ENCODE measurements at regions not wholly inside any gene's neighbourhood (a gene's known extent, or its start where the extent isn't known, plus 50 kb on each side); places are given as distances from the start of the nearest gene placed in this dataset.

DNA sequence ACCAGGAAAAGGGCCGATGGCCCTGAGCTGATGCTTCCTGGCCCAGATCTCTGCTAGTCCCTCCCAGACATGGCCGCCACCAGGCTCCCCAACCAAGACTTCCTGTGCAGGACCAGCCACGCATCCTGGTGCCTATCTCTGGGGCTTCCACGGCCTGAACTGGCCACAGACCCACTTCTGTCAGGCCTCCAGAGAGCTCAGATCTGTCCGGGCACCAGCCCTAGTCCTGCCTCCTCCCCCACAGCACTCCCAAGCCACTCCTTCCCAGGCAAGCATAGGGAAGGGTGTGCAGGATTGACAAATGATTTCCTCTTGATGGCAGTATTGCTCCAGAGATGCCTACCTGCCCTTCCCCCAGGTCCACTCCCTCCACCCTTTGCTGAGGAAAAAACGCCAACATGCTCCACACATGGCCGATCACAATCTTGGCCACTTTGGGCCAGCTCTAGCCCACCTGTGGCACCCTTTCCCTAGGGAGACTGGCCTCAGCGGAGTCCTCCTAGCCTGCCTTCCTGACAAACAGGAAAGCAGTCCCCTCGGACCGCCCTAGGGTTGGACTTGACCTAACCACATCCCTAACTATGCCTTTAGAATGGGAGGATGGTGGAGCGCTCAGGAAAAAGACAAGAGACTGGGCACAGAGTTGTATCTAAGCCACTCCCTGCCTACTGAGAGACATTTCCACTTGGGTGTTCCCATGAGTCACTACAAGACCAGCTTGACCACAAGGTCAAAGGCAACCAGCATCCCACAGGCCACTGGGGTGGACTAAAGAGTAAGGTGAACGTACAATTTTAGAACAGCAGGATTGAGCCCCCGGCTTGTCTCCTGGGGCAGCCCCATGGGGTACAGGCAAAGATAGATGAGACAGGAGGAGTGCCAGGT, 277.5 kb upstream of the AGTR2 start (continued):
- TF ChIP-seq, protein P1, sequence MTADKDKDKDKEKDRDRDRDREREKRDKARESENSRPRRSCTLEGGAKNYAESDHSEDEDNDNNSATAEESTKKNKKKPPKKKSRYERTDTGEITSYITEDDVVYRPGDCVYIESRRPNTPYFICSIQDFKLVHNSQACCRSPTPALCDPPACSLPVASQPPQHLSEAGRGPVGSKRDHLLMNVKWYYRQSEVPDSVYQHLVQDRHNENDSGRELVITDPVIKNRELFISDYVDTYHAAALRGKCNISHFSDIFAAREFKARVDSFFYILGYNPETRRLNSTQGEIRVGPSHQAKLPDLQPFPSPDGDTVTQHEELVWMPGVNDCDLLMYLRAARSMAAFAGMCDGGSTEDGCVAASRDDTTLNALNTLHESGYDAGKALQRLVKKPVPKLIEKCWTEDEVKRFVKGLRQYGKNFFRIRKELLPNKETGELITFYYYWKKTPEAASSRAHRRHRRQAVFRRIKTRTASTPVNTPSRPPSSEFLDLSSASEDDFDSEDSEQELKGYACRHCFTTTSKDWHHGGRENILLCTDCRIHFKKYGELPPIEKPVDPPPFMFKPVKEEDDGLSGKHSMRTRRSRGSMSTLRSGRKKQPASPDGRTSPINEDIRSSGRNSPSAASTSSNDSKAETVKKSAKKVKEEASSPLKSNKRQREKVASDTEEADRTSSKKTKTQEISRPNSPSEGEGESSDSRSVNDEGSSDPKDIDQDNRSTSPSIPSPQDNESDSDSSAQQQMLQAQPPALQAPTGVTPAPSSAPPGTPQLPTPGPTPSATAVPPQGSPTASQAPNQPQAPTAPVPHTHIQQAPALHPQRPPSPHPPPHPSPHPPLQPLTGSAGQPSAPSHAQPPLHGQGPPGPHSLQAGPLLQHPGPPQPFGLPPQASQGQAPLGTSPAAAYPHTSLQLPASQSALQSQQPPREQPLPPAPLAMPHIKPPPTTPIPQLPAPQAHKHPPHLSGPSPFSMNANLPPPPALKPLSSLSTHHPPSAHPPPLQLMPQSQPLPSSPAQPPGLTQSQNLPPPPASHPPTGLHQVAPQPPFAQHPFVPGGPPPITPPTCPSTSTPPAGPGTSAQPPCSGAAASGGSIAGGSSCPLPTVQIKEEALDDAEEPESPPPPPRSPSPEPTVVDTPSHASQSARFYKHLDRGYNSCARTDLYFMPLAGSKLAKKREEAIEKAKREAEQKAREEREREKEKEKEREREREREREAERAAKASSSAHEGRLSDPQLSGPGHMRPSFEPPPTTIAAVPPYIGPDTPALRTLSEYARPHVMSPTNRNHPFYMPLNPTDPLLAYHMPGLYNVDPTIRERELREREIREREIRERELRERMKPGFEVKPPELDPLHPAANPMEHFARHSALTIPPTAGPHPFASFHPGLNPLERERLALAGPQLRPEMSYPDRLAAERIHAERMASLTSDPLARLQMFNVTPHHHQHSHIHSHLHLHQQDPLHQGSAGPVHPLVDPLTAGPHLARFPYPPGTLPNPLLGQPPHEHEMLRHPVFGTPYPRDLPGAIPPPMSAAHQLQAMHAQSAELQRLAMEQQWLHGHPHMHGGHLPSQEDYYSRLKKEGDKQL (CRISPR knock-in tag; IDR thresholded peaks at IDR 0.05; ENCODE audit: low read depth), result no peak
- TF ChIP-seq, protein P2, sequence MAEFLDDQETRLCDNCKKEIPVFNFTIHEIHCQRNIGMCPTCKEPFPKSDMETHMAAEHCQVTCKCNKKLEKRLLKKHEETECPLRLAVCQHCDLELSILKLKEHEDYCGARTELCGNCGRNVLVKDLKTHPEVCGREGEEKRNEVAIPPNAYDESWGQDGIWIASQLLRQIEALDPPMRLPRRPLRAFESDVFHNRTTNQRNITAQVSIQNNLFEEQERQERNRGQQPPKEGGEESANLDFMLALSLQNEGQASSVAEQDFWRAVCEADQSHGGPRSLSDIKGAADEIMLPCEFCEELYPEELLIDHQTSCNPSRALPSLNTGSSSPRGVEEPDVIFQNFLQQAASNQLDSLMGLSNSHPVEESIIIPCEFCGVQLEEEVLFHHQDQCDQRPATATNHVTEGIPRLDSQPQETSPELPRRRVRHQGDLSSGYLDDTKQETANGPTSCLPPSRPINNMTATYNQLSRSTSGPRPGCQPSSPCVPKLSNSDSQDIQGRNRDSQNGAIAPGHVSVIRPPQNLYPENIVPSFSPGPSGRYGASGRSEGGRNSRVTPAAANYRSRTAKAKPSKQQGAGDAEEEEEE (CRISPR knock-in tag; IDR thresholded peaks at IDR 0.05; ENCODE audit: borderline replicate concordance), result no peak
- TF ChIP-seq ZNF883 (CRISPR knock-in tag; IDR thresholded peaks at IDR 0.05; ENCODE audit: not compliant biosample characterization) (no peak), ZNF761 (CRISPR knock-in tag; conservative IDR thresholded peaks at IDR 0.05) (no peak), HNF4A (CRISPR knock-in tag; IDR thresholded peaks at IDR 0.05) (no peak), ZNF777 (CRISPR knock-in tag; IDR thresholded peaks at IDR 0.05) (no peak), TSC22D2 (CRISPR knock-in tag; IDR thresholded peaks at IDR 0.05; ENCODE audit: borderline replicate concordance) (no peak), SIN3B (IDR thresholded peaks at IDR 0.05; ENCODE audit: low read length) (no peak), ZNF556 (CRISPR knock-in tag; IDR thresholded peaks at IDR 0.05; ENCODE audit: borderline replicate concordance) (no peak), ZNF740 (CRISPR knock-in tag; IDR thresholded peaks at IDR 0.05) (no peak), MAFF (IDR thresholded peaks at IDR 0.05; ENCODE audit: low read depth, low read length) (no peak), ZNF383 (CRISPR knock-in tag; IDR thresholded peaks at IDR 0.05; ENCODE audit: borderline replicate concordance) (no peak), ZFX (CRISPR knock-in tag; IDR thresholded peaks at IDR 0.05; ENCODE audit: low read depth) (peak; percentile 51), REXO4 (CRISPR knock-in tag; IDR thresholded peaks at IDR 0.05; ENCODE audit: borderline replicate concordance) (no peak)
- TF ChIP-seq, protein P3, sequence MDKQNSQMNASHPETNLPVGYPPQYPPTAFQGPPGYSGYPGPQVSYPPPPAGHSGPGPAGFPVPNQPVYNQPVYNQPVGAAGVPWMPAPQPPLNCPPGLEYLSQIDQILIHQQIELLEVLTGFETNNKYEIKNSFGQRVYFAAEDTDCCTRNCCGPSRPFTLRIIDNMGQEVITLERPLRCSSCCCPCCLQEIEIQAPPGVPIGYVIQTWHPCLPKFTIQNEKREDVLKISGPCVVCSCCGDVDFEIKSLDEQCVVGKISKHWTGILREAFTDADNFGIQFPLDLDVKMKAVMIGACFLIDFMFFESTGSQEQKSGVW (CRISPR knock-in tag; IDR thresholded peaks at IDR 0.05; ENCODE audit: borderline replicate concordance), result no peak
- TF ChIP-seq, protein P4, sequence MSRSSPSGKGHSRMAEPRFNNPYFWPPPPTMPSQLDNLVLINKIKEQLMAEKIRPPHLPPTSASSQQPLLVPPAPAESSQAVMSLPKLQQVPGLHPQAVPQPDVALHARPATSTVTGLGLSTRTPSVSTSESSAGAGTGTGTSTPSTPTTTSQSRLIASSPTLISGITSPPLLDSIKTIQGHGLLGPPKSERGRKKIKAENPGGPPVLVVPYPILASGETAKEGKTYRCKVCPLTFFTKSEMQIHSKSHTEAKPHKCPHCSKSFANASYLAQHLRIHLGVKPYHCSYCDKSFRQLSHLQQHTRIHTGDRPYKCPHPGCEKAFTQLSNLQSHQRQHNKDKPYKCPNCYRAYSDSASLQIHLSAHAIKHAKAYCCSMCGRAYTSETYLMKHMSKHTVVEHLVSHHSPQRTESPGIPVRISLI (CRISPR knock-in tag; IDR thresholded peaks at IDR 0.05; ENCODE audit: borderline replicate concordance), result peak; percentile 86
- TF ChIP-seq, protein P5, sequence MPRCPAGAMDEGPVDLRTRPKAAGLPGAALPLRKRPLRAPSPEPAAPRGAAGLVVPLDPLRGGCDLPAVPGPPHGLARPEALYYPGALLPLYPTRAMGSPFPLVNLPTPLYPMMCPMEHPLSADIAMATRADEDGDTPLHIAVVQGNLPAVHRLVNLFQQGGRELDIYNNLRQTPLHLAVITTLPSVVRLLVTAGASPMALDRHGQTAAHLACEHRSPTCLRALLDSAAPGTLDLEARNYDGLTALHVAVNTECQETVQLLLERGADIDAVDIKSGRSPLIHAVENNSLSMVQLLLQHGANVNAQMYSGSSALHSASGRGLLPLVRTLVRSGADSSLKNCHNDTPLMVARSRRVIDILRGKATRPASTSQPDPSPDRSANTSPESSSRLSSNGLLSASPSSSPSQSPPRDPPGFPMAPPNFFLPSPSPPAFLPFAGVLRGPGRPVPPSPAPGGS (CRISPR knock-in tag; IDR thresholded peaks at IDR 0.05), result 0 out of 2 replicates have a peak, but pooled peaks have one; percentile 26
